ENCODE measurements at regions not wholly inside any gene's neighbourhood (a gene's known extent, or its start where the extent isn't known, plus 50 kb on each side); places are given as distances from the start of the nearest gene placed in this dataset.
A peak's percentile ranks its signal among the peaks of the same experiment; 100 is the strongest.
"Not testable (repeated sequence)": the region's sequence is repeated elsewhere in the genome, so short reads cannot be mapped to it uniquely, and the experiment has no call there.

DNA sequence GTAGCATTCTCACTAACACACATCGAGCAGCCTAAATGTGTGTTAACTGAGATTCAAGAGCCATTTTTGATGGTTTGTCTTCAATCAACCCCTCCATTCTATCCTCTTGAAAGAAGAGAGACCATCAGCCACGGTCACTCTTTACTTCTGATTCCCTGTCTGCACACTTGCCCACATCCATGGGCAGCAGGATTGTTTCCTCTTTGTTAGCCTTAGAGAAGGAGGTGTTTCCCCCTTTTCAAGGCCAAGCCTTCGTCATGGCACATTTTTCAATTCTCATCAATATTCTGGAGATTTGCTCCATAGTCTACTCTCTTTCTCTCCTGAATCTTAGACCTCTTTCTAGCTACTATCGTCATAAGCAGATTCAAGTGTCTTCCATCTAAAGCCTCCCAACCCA lies 522.4 kb upstream of the NAALADL2 start:
- DNase-seq (ENCODE audit: extremely low read depth in 1 of 11, low read depth in 9 of 11, low spot score in 4 of 11): no peak

DNA sequence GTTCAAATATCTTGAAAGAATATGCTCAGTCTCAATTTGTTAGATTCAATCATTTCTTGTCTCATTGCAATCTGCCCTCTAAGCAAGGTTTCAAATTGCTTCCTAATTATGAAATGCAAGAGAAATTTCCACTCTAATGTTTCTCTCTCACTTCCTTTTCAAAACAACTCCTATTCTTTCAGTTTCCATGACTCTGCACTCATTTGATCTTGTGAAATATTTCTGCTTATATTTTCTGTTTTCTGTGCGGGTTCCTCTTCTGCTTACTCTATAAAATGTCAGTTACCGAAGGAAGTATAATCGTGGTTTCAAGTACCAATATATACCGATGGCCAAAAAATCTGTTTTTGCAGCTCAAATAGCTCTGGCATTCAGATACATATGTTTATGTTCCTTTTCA lies 521.9 kb upstream of the NAALADL2 start:
- no peak for DNase-seq (ENCODE audit: extremely low read depth in 1 of 11, low read depth in 9 of 11, low spot score in 4 of 11)

DNA sequence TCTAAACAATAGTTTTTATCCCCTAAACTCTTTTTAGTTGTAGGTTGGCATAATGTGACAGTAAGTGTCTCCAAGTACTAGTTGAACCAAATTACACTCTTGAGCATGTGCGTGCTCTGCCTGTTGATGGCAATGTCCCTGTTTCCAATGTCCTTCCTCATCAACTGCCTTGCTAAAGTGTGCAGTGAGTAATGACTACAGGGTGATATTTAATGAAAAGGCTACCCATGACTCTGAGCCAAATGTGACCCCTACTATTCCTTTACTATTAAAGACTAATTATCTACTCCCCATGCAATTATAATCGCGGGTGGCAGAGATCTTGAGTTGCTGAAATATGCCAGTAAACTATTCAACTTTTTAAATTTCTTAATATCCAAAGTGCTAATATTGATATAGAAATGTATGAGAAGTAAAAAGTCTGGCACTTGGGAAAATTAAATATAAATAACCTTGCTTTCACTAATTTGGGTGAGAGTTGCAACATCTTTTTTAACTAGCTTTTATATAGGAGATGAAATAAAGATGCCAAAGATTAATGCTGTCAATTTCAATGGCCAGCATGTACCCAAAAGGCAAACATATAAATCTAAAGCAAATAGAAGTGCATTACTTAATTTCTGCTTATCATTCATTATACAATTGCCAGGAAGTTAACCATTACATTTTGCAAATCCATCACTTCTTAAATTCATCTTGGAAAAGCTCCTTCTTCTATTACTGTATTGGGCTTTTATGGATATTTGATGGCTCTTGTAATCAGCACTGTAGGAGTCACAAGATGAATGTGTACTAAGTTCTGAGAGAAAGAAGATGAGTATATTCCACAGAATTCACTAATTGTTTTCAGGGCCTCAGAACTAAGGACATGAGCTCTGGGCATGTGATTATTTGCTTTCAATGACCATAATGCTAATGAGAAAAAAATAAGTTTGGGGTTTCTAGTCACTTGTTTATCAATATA lies 518.2 kb upstream of the NAALADL2 start:
- DNase-seq (ENCODE audit: extremely low read depth in 1 of 11, low read depth in 9 of 11, low spot score in 4 of 11): no peak

DNA sequence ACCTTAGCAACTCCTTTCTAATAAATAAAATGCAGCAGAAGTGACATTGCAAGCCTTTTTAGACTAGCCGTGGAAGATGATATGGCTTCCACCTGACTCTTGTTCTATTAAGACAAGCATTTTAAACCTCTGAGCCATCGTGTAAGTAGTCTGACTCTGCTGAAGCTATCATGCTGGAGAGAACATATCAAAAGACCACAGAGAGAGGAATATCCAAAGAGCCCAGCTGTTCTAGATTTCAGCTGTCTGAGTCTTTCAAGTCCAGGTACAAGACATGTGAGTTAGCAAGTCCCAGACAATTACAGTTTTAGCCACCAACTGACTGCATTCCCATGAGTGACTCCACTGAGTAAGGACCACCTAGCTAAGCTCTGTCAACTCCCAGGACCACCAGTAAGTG lies 517.0 kb upstream of the NAALADL2 start:
- no peak for DNase-seq (ENCODE audit: extremely low read depth in 1 of 11, low read depth in 9 of 11, low spot score in 4 of 11)

DNA sequence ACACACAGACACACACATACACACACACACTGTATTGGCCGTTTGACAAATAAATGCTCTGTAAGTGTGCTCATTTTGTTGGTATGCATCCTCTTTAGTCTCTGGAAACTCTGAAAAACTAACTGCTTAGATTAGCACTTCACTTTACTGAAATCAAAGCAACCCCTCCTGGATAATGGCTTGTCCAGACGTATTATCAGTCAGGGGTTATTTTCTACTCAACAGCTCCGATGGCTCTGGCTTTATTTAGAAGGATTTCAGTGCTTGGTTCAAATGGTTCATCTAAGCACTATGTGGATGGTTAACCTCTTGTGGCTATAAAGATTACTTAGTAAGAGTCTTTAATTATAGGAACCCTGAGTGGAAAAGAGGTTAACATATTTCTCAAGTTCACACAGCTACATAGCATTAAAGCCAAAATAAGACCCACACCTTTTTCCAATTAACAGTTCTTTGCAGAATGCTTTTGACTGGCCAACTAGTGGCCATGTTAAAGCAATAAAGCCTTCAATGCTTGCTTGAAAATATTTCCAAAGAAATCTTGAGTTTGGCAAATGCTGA lies 516.1 kb upstream of the NAALADL2 start:
- DNase-seq (ENCODE audit: extremely low read depth in 1 of 11, low read depth in 9 of 11, low spot score in 4 of 11): no peak

DNA sequence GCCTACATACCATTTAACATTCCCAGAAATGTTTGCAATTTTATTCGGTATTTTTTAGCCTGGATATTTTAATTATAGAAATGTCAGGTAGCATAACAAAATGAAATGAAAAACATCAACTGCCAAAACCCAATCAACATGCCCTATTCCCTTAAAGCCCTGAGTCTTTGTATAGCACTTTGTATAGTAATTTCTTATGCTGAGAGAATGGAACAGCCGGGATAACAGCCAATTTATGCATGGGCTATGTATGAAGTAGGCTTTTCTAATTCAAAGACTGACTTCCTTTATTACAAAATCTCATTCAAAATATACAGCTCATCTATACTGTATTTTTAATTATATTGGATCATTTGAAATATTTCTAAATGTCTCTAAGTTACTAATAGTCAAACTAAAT lies 513.0 kb upstream of the NAALADL2 start:
- no peak for DNase-seq (ENCODE audit: extremely low read depth in 1 of 11, low read depth in 9 of 11, low spot score in 4 of 11)

DNA sequence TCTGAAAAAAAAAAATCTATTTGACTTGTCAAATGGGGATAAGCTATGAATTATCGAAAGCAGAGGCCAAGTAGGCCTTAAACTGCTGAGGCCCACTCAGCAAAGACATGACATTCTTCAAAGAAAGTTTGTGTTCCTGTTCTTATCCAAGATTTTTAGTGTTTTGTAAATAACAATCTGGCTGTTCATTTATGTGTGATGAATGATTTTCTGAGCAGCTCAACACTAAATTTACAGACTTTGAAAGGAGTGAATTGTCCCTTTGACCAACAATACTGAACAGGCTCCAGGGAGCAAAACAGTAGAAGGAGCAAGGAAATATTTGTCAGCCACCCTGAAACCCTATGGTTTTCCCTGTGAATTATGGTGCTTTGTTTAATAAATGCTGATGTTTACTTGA lies 512.6 kb upstream of the NAALADL2 start:
- peak in 3 of 11 donors; percentile 7 to 21 (median 17) for DNase-seq (ENCODE audit: extremely low read depth in 1 of 11, low read depth in 9 of 11, low spot score in 4 of 11)

DNA sequence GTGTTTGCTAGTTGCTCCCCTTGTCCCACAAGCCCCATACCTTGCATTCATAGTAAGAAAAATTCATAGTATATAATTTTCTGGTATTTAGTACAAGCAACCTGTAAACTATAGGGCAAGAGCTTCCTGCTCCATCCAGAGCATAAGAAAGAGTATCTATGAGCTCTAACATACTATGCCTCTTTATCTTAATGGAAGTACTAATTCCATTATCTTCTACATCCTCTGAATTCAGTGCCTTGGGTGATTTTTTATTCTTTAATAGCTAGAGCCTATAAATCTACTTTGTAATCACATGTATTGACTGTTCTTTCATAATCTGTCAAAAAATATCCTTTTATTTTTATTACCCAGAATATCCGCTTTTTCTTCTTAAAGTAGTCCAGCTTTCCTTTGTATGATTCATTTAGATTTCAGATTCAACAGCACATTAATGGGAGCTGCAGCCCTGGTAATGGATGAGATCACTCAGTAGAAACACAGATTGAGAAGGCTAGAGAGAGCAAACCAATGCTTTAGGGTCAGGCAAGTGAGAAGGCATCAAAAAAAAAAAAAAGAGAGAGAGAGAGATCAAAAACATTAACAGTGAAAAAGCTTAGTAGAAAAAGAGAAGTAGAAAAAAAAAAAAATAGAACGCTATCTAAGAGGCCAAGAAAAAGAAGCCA lies 511.5 kb upstream of the NAALADL2 start:
- no peak for DNase-seq (ENCODE audit: extremely low read depth in 1 of 11, low read depth in 9 of 11, low spot score in 4 of 11)

DNA sequence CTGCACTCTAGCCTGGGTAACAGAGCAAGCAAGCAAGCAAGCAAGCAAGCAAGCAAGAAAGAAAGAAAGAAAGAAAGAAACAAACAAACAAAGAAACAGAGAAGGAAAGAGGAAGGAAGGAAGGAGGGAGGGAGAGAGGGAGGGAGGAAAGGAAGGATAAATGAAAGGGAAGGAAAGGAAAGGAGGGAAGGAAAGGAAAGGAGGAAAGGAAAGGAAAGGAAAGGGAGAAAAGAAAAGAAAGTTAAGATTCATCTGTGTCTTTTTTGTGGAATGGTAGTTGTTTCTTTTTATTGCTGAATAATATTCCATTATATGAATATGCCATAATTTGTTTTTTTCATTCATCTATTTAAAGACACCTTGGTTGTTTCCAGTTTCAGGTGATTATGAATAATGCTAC lies 506.9 kb upstream of the NAALADL2 start:
- DNase-seq (ENCODE audit: extremely low read depth in 1 of 11, low read depth in 9 of 11, low spot score in 4 of 11): no peak

DNA sequence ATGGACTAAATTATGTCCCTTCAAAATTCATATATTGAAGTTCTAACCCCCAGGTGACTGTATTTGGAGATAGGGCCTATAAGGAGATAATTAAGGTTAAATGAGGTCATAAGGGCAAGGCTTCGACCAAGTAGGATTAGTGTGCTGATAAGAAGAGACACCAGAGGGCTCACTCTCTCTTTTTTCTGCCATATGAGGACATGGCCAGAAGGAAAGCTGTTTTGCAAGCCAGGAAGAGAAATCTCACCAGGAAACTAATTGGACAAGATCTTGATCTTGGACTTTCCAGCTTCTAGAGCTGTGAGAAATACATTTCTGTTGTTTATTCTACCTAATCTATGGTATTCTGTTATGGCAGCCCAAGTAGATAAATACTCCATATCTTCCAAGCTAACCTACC lies 503.6 kb upstream of the NAALADL2 start:
- no peak for DNase-seq (ENCODE audit: extremely low read depth in 1 of 11, low read depth in 9 of 11, low spot score in 4 of 11)

DNA sequence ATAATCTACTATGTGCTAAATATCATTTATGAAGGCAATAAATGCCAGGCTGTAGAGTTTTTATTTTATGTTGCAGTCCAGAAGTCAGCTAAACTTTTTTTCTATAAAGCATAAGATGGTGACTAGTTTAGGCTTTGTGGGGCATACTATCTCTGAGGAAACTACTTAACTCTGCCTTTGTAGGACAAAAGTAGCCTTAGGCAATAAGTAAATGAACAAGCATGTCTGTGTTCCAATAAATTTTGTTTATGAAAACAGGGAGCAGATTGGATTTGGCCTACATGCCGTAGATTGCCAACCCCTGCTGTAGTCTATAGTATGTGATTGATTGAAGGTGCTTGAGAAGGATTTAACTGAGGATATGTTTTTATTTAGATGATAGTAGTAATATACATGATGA lies 502.5 kb upstream of the NAALADL2 start:
- no peak for DNase-seq (ENCODE audit: extremely low read depth in 1 of 11, low read depth in 9 of 11, low spot score in 4 of 11)

DNA sequence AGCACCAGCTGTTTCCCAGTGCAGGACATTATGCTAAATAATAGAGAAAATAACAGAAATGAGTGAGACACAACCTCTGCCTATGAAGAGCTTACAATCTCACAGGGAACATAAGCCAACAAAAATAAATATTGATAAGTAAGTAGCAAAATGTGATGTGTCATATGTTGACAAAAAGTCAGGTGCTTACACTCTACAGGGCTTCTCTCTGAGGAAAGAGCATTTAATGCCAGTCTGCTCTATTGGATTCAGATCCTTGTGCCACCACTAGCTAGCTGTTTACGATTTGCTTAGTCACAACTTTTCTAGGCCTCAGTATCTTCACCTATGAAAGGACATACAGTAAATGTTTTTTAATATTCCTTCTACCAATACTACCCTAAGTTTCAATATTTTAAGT lies 500.9 kb upstream of the NAALADL2 start:
- DNase-seq (ENCODE audit: extremely low read depth in 1 of 11, low read depth in 9 of 11, low spot score in 4 of 11): no peak

DNA sequence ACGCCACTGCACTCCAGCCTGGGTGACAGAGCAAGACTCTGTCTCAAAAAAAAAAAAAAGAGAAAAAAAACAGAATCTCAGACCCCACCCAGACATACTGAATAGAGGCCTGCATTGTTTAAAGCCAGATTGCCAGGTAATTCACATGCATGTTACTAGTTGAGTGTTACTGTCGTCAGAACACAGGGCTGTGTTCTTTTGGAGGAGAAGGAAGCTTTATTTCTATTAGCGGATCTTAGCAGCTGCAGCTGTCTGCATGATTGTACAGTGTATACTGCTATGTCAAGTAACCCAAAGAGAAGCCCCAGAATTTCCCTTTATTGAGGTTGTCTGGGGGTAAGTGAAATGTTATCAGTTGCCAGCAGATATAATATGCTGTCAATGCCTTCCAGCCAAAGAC lies 496.6 kb upstream of the NAALADL2 start:
- DNase-seq (ENCODE audit: extremely low read depth in 1 of 11, low read depth in 9 of 11, low spot score in 4 of 11): no peak

DNA sequence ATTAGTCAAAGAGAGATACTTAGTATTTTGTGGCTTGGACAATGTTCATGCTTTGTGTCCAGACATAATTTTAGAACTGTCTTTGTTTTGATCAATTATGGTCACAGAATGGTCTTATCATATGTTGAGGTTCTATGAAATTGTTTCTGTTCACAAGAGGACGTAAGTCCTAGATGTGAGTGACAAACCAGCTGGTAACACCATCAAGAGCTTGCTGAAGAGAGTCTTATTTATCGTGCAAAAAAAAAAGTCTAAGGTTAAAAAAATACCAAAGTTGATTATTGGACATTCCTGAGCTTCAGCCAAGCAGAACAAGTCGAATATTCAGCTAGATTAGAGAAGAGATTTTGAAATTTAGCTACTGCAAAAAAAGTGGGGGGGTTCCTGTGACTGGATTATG lies 495.9 kb upstream of the NAALADL2 start:
- DNase-seq (ENCODE audit: extremely low read depth in 1 of 11, low read depth in 9 of 11, low spot score in 4 of 11): no peak

DNA sequence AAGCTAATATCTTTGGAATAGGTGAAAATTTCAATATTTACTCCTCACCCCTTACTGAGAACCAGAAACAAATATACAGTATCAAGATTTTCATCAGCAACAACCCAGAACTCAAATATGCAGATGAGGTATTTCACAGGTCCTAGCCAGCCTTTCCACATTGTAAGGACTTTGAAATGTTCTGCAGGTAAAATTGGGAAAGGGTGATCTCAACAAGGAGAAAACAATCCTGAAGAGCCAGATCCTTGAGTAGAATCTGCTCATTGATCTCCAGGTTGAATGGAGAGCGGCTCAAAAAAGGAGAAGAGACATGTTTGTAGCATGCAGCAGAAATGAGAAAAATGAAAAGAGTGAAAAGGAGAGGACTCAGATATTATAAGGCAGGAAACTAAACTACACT lies 493.3 kb upstream of the NAALADL2 start:
- no peak for DNase-seq (ENCODE audit: extremely low read depth in 1 of 11, low read depth in 9 of 11, low spot score in 4 of 11)

DNA sequence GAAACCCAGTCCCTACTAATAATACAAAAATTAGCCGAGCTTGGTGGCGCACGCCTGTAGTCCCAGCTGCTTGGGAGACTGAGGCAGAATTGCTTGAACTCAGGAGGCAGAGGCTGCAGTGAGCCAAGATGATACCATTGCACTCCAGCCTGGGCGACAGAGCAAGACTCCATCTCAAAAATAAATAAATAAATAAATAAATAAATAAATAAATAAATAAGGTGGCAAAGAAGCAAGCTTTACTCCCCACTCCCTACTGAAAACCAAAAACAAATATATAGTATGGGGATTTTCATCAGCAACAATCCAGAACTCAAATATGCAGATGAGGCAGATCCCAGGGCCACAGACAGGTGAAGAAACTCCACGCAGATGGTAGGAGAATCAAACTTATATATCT lies 492.2 kb upstream of the NAALADL2 start:
- DNase-seq (ENCODE audit: extremely low read depth in 1 of 11, low read depth in 9 of 11, low spot score in 4 of 11): not testable (repeated sequence)

DNA sequence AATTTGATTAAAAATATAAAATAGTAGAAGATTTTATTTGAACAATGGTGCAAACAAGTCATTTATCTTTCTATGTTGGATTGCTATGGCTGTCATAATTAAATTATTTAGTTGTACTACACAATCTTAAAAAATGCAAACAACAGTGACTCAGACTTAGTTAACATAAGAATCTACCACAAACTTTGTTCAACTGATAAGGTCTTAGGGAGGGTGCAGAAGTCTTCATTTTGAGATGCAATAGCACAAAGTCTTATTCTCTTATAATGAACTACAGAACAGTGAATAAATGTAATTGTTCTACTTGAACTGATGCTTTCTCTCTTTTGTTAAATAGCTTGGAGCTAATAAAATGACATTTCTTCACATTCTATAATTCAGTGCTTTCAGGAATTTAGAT lies 482.8 kb upstream of the NAALADL2 start:
- DNase-seq (ENCODE audit: extremely low read depth in 1 of 11, low read depth in 9 of 11, low spot score in 4 of 11): no peak

DNA sequence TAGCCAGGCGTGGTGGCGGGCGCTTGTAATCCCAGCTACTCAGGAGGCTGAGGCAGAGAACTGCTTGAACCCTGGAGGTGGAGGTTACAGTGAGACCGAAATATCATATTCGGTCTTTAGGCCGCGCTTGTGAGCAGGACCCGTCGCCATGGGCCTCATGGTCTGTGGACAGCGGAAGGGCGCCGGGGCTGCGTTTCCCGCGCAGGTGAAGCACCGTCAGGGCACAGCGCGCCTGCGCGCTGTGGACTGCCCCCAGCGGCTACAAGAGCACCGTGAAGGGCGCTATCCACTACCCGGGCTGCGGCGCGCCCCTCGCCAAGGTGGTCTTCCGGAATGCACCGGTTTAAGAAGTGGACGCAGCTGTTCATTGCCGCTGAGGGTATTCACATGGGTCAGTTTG lies 482.0 kb upstream of the NAALADL2 start:
- no peak for DNase-seq (ENCODE audit: extremely low read depth in 1 of 11, low read depth in 9 of 11, low spot score in 4 of 11)

DNA sequence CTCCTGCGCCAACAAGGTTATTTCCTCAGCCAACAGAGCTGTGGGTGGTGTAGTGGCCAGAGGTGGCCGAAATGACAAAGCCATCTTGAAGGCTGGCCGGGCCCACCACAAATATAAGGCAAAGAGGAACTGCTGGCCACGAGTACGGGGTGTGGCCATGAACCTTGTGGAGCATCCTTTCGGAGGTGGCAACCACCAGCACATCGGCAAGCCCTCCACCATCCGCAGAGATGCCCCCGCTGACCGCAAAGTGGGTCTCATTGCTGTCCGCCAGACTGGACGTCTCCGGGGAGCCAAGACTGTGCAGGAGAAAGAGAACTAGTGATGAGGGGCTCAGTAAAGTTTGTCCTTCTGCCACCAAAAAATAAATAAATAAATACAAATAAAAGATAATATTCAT lies 481.4 kb upstream of the NAALADL2 start:
- DNase-seq (ENCODE audit: extremely low read depth in 1 of 11, low read depth in 9 of 11, low spot score in 4 of 11): no peak

DNA sequence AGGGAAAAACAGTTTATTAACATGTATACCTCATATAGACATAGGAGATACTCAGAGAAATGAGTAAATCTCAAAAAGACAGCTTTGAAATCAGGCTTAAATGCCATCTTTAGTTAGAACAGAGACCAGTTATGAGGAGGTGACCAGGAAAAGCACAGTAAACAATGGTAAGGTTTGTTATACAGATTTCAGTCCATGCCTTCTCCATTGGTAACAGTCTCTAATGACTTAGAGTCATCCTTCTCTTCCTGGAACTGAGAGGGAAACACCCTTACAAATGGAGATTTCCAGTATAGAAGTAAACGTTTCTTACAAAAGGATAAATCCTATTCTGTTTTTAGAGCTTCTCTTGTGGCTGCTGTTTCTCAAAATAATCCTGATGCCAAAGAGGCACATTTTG lies 476.3 kb upstream of the NAALADL2 start:
- no peak for DNase-seq (ENCODE audit: extremely low read depth in 1 of 11, low read depth in 9 of 11, low spot score in 4 of 11)

Data from renal cortex interstitium (tissue), 11 donors.